ENCODE measurements at regions not wholly inside any gene's neighbourhood (a gene's known extent, or its start where the extent isn't known, plus 50 kb on each side); places are given as distances from the start of the nearest gene placed in this dataset.
A peak's percentile ranks its signal among the peaks of the same experiment; 100 is the strongest.

GRCh38 chr6:139605350-139605749 is 230.9 kb upstream of the CITED2 start:
- ChIA-PET POLR2A (no interaction called here), CTCF (no interaction called here)
- TF ChIP-seq CTCF (IDR thresholded peaks at IDR 0.05; ENCODE audit: control extremely low read depth, extremely low read depth, low read depth, missing control alignments) = no peak
- DNase-seq (ENCODE audit: extremely low spot score) = no peak

GRCh38 chr6:139603581-139603980 is 229.1 kb upstream of the CITED2 start:
- no peak for DNase-seq (ENCODE audit: extremely low spot score)
- no peak for TF ChIP-seq CTCF (IDR thresholded peaks at IDR 0.05; ENCODE audit: control extremely low read depth, extremely low read depth, low read depth, missing control alignments)
- POLR2A ChIA-PET = no interaction called here
- CTCF ChIA-PET = interaction anchor here (1.2 kb wide), 1 partner anchor 10 kb away, joined by 3 read pairs; no protein-coding TSS in a partner anchor

DNA sequence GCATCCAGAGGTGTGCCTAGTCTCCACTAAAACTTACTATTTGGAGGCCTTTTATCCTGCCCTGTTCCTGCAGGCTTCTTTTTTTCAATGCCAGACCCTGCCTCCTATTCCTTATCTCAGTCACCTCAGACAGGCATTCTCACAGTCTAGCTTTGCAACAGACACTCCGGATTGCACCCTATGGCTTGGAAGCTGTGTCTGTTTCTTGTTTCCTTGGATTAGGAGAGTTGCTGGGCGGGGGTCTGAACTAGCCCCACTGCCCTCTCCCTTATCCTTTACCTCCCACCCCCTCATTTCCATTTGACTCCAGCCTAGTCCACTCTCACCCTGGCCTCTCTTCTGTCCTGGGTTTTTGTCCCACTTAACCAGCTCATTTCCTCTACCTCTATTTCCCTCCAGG is 228.1 kb upstream of the CITED2 start:
- no peak for DNase-seq (ENCODE audit: extremely low spot score)
- no peak for TF ChIP-seq CTCF (IDR thresholded peaks at IDR 0.05; ENCODE audit: control extremely low read depth, extremely low read depth, low read depth, missing control alignments)
- CTCF ChIA-PET = no interaction called here
- POLR2A ChIA-PET = no interaction called here

DNA sequence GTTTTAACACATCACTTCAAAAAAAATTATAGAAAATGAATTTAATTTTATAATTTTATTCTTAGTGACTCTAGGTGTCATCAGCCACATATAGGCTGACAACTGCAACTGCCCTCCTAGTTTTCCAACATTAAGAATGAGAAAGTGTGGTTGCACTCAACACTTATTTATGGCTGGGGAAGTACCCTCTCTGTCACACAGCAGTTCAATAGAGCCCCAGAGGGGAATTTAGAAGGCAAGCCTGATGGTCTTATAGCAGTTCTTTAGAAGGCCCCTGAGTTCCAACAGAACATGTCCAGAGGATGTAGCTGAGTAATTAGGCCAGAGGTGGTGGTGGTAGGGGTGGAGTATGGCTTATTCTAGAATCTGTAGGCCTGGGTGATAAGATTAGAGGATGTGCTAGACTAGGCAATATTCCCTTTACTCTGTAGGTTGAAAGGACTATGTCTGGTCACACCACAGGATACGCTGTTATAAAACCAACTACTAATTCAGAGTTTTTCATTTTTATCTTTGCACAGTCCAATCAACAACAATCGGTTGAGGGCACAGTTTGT is 226.5 kb upstream of the CITED2 start:
- POLR2A ChIA-PET = no interaction called here
- peak; percentile 51 for DNase-seq (ENCODE audit: extremely low spot score)

DNA sequence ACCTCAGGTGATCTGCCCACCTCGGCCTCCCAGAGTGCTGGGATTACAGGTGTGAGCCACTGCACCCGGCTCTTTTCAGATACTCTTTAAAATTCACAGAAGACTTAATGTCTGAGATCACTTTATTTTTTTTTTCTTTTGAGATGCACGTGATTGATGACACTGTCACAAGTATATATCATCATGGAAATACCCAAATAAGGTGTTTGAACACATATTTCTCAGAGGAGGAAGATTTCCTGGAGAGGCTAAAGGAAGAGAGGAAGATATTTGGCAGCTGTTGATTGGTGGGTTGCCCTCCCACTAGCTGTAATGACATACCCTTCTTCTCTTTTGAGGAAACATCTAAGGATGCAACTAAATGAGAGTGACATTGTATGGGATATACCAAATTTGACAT is 225.9 kb upstream of the CITED2 start:
- ChIA-PET POLR2A (no interaction called here), CTCF (interaction anchor here (1.6 to 1.9 kb wide), 2 partner anchors 10 to 11 kb away, joined by 4 to 6 read pairs; no protein-coding TSS in a partner anchor)
- DNase-seq (ENCODE audit: extremely low spot score) = no peak
- TF ChIP-seq CTCF (IDR thresholded peaks at IDR 0.05; ENCODE audit: control extremely low read depth, extremely low read depth, low read depth, missing control alignments) = no peak

More for the DNA sequence above, 226.5 kb upstream of the CITED2 start:
- CTCF ChIA-PET = interaction anchor here (0.8 to 1.9 kb wide), 3 partner anchors 10 to 227 kb away, joined by 4 to 6 read pairs (median 4); no protein-coding TSS in a partner anchor
- TF ChIP-seq CTCF (IDR thresholded peaks at IDR 0.05; ENCODE audit: control extremely low read depth, extremely low read depth, low read depth, missing control alignments) = no peak

DNA sequence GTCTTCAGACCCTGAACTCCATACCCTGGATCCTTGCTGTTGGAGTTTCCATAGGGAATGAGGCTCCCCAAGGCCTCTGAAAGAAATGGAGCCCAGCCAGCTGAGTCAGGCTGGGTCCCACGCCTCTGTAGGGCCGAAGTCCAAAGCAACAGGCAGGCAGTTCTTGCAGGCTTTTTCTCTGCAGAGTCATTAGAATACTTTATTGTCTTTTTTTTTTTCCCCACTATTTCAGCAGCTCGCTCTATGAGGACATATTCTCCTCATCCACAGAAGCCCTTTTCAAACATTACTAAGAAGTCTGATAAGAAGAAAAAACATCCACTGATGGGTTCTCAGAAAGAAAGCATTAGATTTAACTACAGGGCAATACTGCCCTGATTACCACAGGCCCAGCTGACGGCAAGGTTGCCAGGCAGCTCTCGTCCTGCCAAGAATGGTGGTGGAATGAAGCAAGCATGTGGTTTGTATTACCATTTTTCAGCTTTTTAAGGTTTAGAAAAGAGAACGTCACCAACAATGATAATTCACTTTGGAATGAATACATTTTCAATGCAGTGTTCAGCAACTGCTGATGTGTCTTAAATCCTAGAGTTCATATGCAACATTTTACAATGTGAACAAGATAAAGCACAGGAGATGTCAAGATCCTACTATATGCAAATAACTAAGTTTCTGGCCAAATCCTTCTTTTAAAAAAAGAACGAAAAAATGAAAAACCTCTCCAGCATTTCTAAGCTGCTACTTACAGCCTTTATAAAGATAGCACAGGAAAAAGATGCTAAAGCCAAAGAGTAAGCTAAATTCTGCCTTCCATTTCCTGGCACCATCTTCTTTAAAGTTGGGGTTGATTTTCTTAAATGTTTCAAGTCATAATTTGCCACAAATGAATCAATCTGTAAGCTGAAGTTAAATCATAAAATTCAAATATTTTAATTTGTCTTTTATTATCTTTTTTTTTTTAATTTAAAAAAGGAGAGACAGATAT is 223.6 kb upstream of the CITED2 start:
- TF ChIP-seq CTCF (IDR thresholded peaks at IDR 0.05; ENCODE audit: control extremely low read depth, extremely low read depth, low read depth, missing control alignments) = no peak
- ChIA-PET CTCF (no interaction called here), POLR2A (no interaction called here)
- no peak for DNase-seq (ENCODE audit: extremely low spot score)
